Fibroblast of the aortic adventitia (primary cell): ENCODE measurements at regions not wholly inside any gene's neighbourhood (a gene's known extent, or its start where the extent isn't known, plus 50 kb on each side); places are given as distances from the start of the nearest gene placed in this dataset.

ENCODE experiments used
- DNase-seq: peaks from one replicate; pipeline ENCODE4 v3.0.0-alpha.2; 2010; ENCODE audit warnings: low read depth
- H3K4me3 ChIP-seq: 2 replicates; pipeline ENCODE4 v1.5.1; 2011; ENCODE audit warnings: low read depth, mild to moderate bottlenecking, control low read depth, low read length, moderate library complexity
- TF ChIP-seq, protein P1 (sequence below): IDR thresholded peaks from 2 replicates; pipeline ENCODE4 v1.5.1; 2011; ENCODE audit warnings: mild to moderate bottlenecking, low read length, control low read depth, inconsistent platforms; ENCODE audit not compliant: insufficient read depth

DNA sequence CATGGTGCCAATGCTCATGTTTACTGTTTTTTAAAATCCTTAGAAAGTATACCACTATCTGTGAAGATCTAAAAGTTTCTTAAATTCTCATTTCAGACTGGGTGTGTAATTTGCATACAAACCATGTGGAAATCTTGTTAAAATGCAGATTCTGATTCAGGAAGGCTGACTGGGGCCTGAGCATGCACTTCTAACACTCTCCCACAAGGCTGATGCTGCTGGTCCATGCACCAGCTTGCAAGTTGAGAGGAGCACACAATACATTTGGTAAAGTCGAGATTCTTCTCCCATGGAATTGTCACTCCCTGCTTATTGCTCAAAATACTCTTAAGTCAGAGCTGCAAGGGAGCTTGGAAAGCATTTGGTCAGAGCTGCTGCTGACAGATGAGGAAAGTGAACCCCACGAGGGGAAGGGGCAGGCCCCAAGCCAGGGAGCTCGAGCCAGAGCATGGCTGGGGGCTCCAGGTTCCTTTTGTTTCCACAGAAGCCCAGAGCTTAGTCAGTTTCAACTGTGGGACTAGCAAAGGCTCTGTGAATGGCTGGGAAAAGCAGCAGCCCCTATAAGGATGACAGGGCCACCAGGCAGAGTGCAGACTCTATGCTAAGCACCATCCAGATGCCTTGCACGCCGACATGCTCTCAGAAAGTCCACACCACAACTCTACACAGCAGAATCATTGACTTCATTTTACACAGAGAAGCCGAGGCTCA lies 93.5 kb upstream of the HAND1 start:
- H3K4me3 ChIP-seq: no peak overlapping the region
- DNase-seq: no peak
- TF ChIP-seq, protein P1, sequence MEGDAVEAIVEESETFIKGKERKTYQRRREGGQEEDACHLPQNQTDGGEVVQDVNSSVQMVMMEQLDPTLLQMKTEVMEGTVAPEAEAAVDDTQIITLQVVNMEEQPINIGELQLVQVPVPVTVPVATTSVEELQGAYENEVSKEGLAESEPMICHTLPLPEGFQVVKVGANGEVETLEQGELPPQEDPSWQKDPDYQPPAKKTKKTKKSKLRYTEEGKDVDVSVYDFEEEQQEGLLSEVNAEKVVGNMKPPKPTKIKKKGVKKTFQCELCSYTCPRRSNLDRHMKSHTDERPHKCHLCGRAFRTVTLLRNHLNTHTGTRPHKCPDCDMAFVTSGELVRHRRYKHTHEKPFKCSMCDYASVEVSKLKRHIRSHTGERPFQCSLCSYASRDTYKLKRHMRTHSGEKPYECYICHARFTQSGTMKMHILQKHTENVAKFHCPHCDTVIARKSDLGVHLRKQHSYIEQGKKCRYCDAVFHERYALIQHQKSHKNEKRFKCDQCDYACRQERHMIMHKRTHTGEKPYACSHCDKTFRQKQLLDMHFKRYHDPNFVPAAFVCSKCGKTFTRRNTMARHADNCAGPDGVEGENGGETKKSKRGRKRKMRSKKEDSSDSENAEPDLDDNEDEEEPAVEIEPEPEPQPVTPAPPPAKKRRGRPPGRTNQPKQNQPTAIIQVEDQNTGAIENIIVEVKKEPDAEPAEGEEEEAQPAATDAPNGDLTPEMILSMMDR: no peak

DNA sequence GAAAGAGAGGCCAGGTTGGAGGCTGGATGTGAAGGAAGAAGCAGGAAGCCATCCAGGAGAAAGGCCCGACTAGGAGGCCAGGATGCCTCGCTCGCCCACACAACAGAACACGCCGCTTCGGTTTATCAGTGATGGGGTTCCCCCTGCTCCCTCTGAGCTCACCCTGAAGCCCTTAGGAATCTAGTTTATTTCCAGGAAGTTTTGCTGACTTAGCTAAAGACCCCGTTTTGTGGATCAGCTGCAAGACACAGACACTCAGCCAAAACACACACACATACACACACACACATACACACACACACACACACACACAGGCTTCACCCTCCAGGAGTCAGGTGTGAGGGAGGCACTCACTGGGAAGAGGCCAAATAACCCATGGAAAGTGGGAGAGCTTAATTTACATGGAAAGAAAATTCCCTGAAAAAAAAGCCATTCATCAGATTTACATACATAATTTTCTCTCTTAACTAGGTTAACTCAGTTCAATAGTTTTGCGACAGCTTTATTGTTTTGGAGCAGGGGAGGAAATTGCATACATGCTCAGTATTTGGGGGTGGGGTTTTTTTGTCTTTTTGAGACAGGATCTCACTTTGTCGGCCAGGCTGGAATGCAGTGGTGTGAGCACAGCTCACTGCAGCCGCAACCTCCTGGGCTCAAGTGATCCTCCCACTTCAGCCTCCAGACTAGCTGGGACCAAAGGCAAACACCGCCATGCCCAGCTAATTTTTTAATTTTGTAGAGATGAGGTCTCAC lies 92.7 kb upstream of the HAND1 start:
- DNase-seq: no peak

DNA sequence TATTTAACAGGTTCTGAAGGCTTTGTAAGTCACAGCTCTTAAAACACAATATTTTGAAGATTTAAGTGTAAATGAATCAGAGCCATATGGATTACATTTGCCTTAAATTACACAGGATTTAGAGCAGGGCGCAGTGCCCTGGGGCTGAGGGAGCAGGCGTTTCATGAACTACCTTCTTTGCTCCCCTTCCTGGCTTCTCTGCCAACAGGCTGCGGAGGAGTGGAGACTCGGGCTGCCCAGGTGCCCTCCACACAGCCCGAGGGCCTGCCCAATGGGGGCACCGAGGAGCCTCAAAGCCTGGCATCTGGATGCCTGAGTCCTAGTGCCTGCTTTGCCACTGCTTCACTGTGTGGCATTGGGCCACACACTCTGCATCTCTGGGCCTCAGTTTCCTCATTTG lies 90.6 kb upstream of the HAND1 start:
- no peak for DNase-seq
- H3K4me3 ChIP-seq: no peak overlapping the region
- TF ChIP-seq, protein P1: no peak

More for the DNA sequence above, 92.7 kb upstream of the HAND1 start:
- TF ChIP-seq, protein P1: no peak
- H3K4me3 ChIP-seq: no peak overlapping the region

DNA sequence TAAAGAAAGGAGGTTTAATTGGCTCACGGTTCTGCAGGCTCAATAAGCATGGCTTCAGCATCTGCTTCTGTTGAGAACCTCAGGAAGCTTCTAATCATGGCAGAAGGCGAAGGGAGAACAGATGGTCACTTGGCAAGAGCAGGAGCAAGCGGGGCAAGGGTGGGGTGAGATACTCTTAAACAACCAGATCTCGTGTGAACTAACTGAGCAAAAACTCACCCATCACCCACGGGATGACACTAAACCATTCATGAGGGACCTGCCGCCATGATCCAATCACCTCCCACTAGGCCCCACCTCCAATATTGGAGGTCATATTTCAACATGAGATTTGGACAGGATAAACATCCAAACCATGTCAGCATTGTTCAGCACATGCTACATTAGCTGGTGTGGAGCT lies 89.1 kb upstream of the HAND1 start:
- TF ChIP-seq, protein P1: no peak
- no peak for DNase-seq
- no peak overlapping the region for H3K4me3 ChIP-seq

DNA sequence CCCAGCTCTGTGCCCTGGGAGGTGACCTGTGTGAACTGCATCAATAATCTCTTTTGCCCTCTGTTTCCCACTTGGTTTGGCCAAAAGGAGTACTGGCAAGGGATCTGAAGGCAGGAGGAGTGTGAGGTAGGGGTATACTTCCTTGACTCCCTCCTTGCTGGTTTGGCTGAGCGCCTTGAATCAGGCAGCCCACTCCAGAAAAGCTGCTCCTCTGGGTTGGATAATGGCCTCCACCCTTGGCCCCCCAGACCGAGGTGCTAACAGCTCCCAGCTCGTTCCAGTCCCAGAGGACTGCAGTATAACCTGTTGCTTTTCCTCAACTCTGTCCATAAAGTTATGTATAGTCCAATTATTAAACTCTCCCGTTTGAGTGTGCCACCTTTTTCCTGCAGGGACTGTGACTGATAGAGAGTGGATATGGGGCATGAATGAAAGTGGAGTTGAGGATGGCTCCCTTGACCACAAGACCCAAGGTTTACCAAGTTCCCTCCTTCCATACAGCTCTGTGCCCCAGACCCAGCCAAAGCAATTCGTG lies 88.2 kb upstream of the HAND1 start:
- TF ChIP-seq, protein P1: no peak
- DNase-seq: no peak
- no peak overlapping the region for H3K4me3 ChIP-seq

DNA sequence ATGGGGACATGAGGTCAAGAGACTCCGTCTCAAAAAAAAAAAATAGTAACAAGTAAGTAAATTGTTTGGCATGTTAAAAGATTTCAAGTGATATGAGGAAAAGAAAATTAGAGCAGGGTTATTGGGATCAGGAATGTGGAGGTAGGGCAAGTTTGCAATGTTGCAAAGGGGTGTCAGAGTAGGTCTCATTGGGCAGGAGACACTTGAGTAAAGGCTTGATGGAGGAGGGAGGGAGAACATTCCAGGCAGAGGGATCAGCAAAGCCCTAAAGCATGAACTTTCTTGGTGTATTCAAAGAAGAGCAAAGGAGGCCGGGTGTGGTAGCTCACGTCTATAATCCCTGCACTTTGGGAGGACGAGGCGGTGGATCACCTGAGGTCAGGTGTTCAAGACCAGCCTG lies 87.1 kb upstream of the HAND1 start:
- TF ChIP-seq, protein P1: no peak
- DNase-seq: no peak
- H3K4me3 ChIP-seq: no peak overlapping the region
